ENCODE measurements at regions not wholly inside any gene's neighbourhood (a gene's known extent, or its start where the extent isn't known, plus 50 kb on each side); places are given as distances from the start of the nearest gene placed in this dataset.

GRCh38 chr3:165383381-165383780, 187.2 kb upstream of the SLITRK3 start:
- Mint-ChIP-seq H3K27ac (ENCODE audit: unreplicated experiment) (no peak overlapping the region), H3K9me3 (ENCODE audit: unreplicated experiment) (peaks cover 1% of the 10 kb centered on the region), H3K4me1 (ENCODE audit: low read depth, unreplicated experiment) (no peaks in the 10 kb centered on the region), H3K4me3 (ENCODE audit: unreplicated experiment) (no peak overlapping the region), H3K36me3 (ENCODE audit: unreplicated experiment) (no peaks in the 10 kb centered on the region), H3K27me3 (ENCODE audit: unreplicated experiment) (no peaks in the 10 kb centered on the region)
- no peak for DNase-seq
- TF ChIP-seq CTCF (IDR thresholded peaks at IDR 0.05; ENCODE audit: partially characterized antibody, unreplicated experiment) = no peak

- peaks cover 1% of the 10 kb centered on the region for H3K9me3 Mint-ChIP-seq (ENCODE audit: unreplicated experiment)
- no peak for TF ChIP-seq CTCF (IDR thresholded peaks at IDR 0.05; ENCODE audit: partially characterized antibody, unreplicated experiment)
- no peaks in the 10 kb centered on the region for H3K27me3 Mint-ChIP-seq (ENCODE audit: unreplicated experiment)
- no peaks in the 10 kb centered on the region for H3K4me1 Mint-ChIP-seq (ENCODE audit: low read depth, unreplicated experiment)
- no peaks in the 10 kb centered on the region for H3K36me3 Mint-ChIP-seq (ENCODE audit: unreplicated experiment)
- no peak for DNase-seq
- H3K27ac Mint-ChIP-seq (ENCODE audit: unreplicated experiment) = no peak overlapping the region
- H3K4me3 Mint-ChIP-seq (ENCODE audit: unreplicated experiment) = no peak overlapping the region
Observed at GRCh38 chr3:165382672-165383071, 186.5 kb upstream of the SLITRK3 start.

- Mint-ChIP-seq H3K9me3 (ENCODE audit: unreplicated experiment) (peaks cover 1% of the 10 kb centered on the region), H3K4me1 (ENCODE audit: low read depth, unreplicated experiment) (no peaks in the 10 kb centered on the region), H3K27ac (ENCODE audit: unreplicated experiment) (no peak overlapping the region), H3K4me3 (ENCODE audit: unreplicated experiment) (no peak overlapping the region), H3K36me3 (ENCODE audit: unreplicated experiment) (no peaks in the 10 kb centered on the region), H3K27me3 (ENCODE audit: unreplicated experiment) (no peaks in the 10 kb centered on the region)
- DNase-seq = no peak
- TF ChIP-seq CTCF (IDR thresholded peaks at IDR 0.05; ENCODE audit: partially characterized antibody, unreplicated experiment) = no peak
Observed at GRCh38 chr3:165378761-165379160, 182.6 kb upstream of the SLITRK3 start.

GRCh38 chr3:165359005-165359404, 162.8 kb upstream of the SLITRK3 start:
- H3K36me3 Mint-ChIP-seq (ENCODE audit: unreplicated experiment) = no peaks in the 10 kb centered on the region
- H3K4me3 Mint-ChIP-seq (ENCODE audit: unreplicated experiment) = no peak overlapping the region
- no peak for DNase-seq
- no peaks in the 10 kb centered on the region for H3K9me3 Mint-ChIP-seq (ENCODE audit: unreplicated experiment)
- no peak for TF ChIP-seq CTCF (IDR thresholded peaks at IDR 0.05; ENCODE audit: partially characterized antibody, unreplicated experiment)
- no peaks in the 10 kb centered on the region for H3K4me1 Mint-ChIP-seq (ENCODE audit: low read depth, unreplicated experiment)
- no peaks in the 10 kb centered on the region for H3K27me3 Mint-ChIP-seq (ENCODE audit: unreplicated experiment)
- no peak overlapping the region for H3K27ac Mint-ChIP-seq (ENCODE audit: unreplicated experiment)

- no peak overlapping the region for H3K27ac Mint-ChIP-seq (ENCODE audit: unreplicated experiment)
- no peak for TF ChIP-seq CTCF (IDR thresholded peaks at IDR 0.05; ENCODE audit: partially characterized antibody, unreplicated experiment)
- no peaks in the 10 kb centered on the region for H3K27me3 Mint-ChIP-seq (ENCODE audit: unreplicated experiment)
- H3K4me3 Mint-ChIP-seq (ENCODE audit: unreplicated experiment) = no peak overlapping the region
- DNase-seq = no peak
- H3K9me3 Mint-ChIP-seq (ENCODE audit: unreplicated experiment) = no peaks in the 10 kb centered on the region
- H3K4me1 Mint-ChIP-seq (ENCODE audit: low read depth, unreplicated experiment) = no peaks in the 10 kb centered on the region
- no peaks in the 10 kb centered on the region for H3K36me3 Mint-ChIP-seq (ENCODE audit: unreplicated experiment)
Observed at GRCh38 chr3:165355316-165355715, 159.1 kb upstream of the SLITRK3 start.

Measured in glutamatergic neuron (in vitro differentiated cells).